CD4-positive, CD25-positive, alpha-beta regulatory T cell (primary cell): ENCODE measurements at regions not wholly inside any gene's neighbourhood (a gene's known extent, or its start where the extent isn't known, plus 50 kb on each side); places are given as distances from the start of the nearest gene placed in this dataset.

Experiments used
- ATAC-seq, 2 donors: fragments of 150-1000 bp; cut with Tn5 transposase; one replicate each; pipeline ENCODE4 v1.10.0; 2021; ENCODE audit warnings: low read depth in 2 of 2, moderate number of reproducible peaks in 2 of 2, moderate library complexity in 1 of 2
- DNase-seq, 3 donors: peaks; one replicate each; pipeline versions ENCODE4 v3.0.0 to v3.0.0-alpha.2; 2012 to 2022; ENCODE audit warnings: mixed read lengths in 1 of 3
- H3K27ac ChIP-seq: one replicate; pipeline ENCODE4 v1.7.0; 2013; ENCODE audit warnings: mild to moderate bottlenecking, low read length; ENCODE audit not compliant: insufficient read depth, poor library complexity, severe bottlenecking
- H3K27me3 ChIP-seq: one replicate; pipeline ENCODE4 v1.7.0; 2013; ENCODE audit warnings: low read length; ENCODE audit not compliant: control insufficient read depth, insufficient read depth
- H3K36me3 ChIP-seq: one replicate; pipeline ENCODE4 v1.7.0; 2013; ENCODE audit warnings: mild to moderate bottlenecking, low read length, moderate library complexity; ENCODE audit not compliant: control insufficient read depth, insufficient read depth
- H3K4me1 ChIP-seq: 2 replicates; pipeline ENCODE4 v1.7.0; 2013; ENCODE audit warnings: mild to moderate bottlenecking, low read length; ENCODE audit not compliant: insufficient read depth, control insufficient read depth, poor library complexity, severe bottlenecking
- H3K4me3 ChIP-seq: one replicate; pipeline ENCODE4 v1.7.0; 2013; ENCODE audit warnings: low read depth, mild to moderate bottlenecking, low read length, moderate library complexity
- H3K9me3 ChIP-seq, 2 experiments: 1 replicate in 1 of 2; 2 replicates in 1 of 2; pipeline ENCODE4 v1.7.0; 2013; ENCODE audit warnings: low read length in 2 of 2, mild to moderate bottlenecking in 1 of 2, moderate library complexity in 1 of 2; ENCODE audit not compliant: control insufficient read depth in 2 of 2
- H3K27ac Mint-ChIP-seq, 3 donors: one replicate each; pipeline ENCODE4 v1.8.0; 2020 to 2022; ENCODE audit warnings: mild to moderate bottlenecking in 3 of 3, mixed read lengths in 3 of 3, moderate library complexity in 2 of 3
- H3K27me3 Mint-ChIP-seq: one replicate; pipeline ENCODE4 v1.8.0; 2022; ENCODE audit warnings: mild to moderate bottlenecking, mixed read lengths
- H3K36me3 Mint-ChIP-seq: one replicate; pipeline ENCODE4 v1.8.0; 2020; ENCODE audit warnings: mixed read lengths
- H3K4me1 Mint-ChIP-seq, 4 donors: one replicate each; pipeline ENCODE4 v1.8.0; 2020 to 2022; ENCODE audit warnings: mixed read lengths in 4 of 4, mild to moderate bottlenecking in 1 of 4
- H3K4me3 Mint-ChIP-seq, 4 donors: one replicate each; pipeline ENCODE4 v1.8.0; 2020 to 2022; ENCODE audit warnings: mild to moderate bottlenecking in 4 of 4, mixed read lengths in 4 of 4, moderate library complexity in 3 of 4
- H3K9me3 Mint-ChIP-seq, 7 donors: one replicate each; pipeline ENCODE4 v1.8.0; 2020 to 2022; ENCODE audit warnings: mixed read lengths in 7 of 7, mild to moderate bottlenecking in 3 of 7, moderate library complexity in 2 of 7

DNA sequence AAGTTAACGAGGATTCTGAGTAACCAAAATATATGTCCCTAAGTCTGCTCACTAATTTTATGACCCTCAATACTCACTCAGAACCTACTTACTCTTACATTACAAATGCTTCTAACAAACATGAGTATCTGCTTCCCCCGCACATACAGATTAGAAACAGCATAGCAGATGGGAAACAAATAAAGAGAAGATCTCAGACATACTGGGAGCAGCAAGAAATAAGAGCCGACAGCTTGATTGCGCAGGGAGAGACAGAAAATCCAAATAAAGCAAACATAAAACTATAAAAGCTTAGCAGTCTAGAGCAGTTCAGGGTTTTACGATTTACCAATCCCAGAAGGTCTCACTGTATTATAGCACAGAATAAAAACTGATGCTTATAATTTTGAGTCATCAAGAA lies 89.1 kb upstream of the DBX1 start:
- no peak overlapping the region for H3K27ac ChIP-seq
- H3K27me3 Mint-ChIP-seq: peaks cover 10% of the 10 kb centered on the region
- H3K4me3 ChIP-seq: no peak overlapping the region
- H3K27ac Mint-ChIP-seq: no peak overlapping the region
- H3K4me1 ChIP-seq: no peaks in the 10 kb centered on the region
- peaks cover 6% of the 10 kb centered on the region for H3K27me3 ChIP-seq
- H3K4me1 Mint-ChIP-seq: no peaks in the 10 kb centered on the region
- no peak overlapping the region for H3K4me3 Mint-ChIP-seq
- H3K36me3 ChIP-seq: no peaks in the 10 kb centered on the region
- H3K36me3 Mint-ChIP-seq: no peaks in the 10 kb centered on the region
- peaks cover 0 to 1% (median 0%) of the 10 kb centered on the region in 7 donors for H3K9me3 Mint-ChIP-seq
- no peak for DNase-seq
- no peaks in the 10 kb centered on the region for H3K9me3 ChIP-seq
- no peak for ATAC-seq

GRCh38 chr11:20248871-20249270 lies 88.6 kb upstream of the DBX1 start:
- Histone ChIP-seq H3K36me3 (no peaks in the 10 kb centered on the region), H3K4me3 (no peak overlapping the region), H3K27ac (no peak overlapping the region), H3K4me1 (no peaks in the 10 kb centered on the region), H3K27me3 (peaks cover 6% of the 10 kb centered on the region), H3K9me3 (no peaks in the 10 kb centered on the region)
- H3K4me3 Mint-ChIP-seq: no peak overlapping the region
- H3K4me1 Mint-ChIP-seq: no peaks in the 10 kb centered on the region
- DNase-seq (no peak), ATAC-seq (no peak)
- no peak overlapping the region for H3K27ac Mint-ChIP-seq
- no peaks in the 10 kb centered on the region for H3K36me3 Mint-ChIP-seq
- peaks cover 0 to 3% (median 0%) of the 10 kb centered on the region in 7 donors for H3K9me3 Mint-ChIP-seq
- H3K27me3 Mint-ChIP-seq: peaks cover 10% of the 10 kb centered on the region

GRCh38 chr11:20248121-20248772 lies 88.0 kb upstream of the DBX1 start:
- no peaks in the 10 kb centered on the region for H3K9me3 ChIP-seq
- ATAC-seq (no peak), DNase-seq (no peak)
- Mint-ChIP-seq H3K27ac (no peak overlapping the region), H3K36me3 (no peaks in the 10 kb centered on the region), H3K4me1 (no peaks in the 10 kb centered on the region), H3K9me3 (peaks cover 0 to 3% (median 0%) of the 10 kb centered on the region in 7 donors), H3K4me3 (no peak overlapping the region), H3K27me3 (peaks cover 10% of the 10 kb centered on the region)
- no peak overlapping the region for H3K4me3 ChIP-seq
- no peaks in the 10 kb centered on the region for H3K4me1 ChIP-seq
- H3K27me3 ChIP-seq: peaks cover 6% of the 10 kb centered on the region
- no peak overlapping the region for H3K27ac ChIP-seq
- no peaks in the 10 kb centered on the region for H3K36me3 ChIP-seq

DNA sequence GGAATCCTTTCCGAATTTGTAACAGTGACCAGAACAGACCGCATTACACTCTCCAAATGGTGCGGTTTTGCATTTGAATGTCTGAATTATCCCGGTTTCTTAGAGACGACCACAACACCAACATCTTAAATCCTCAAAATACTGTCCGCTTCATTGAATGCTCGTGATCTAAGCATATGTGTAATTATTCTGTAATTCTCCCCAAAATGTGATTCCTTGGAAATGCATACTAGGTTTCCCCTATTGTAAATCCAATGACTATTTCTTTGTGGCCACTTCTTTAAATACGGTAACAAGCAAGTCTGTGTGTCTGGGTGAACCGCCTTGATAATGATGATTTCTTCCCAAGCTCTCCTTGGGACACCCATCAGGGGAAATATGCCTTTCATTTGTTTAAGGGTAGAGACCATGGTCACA lies 87.3 kb upstream of the DBX1 start:
- H3K4me1 ChIP-seq: no peaks in the 10 kb centered on the region
- no peak overlapping the region for H3K4me3 ChIP-seq
- DNase-seq (no peak), ATAC-seq (no peak)
- Mint-ChIP-seq H3K9me3 (peaks cover 0 to 3% (median 0%) of the 10 kb centered on the region in 7 donors), H3K36me3 (no peaks in the 10 kb centered on the region), H3K27me3 (peaks cover 10% of the 10 kb centered on the region), H3K4me1 (no peaks in the 10 kb centered on the region), H3K27ac (no peak overlapping the region), H3K4me3 (no peak overlapping the region)
- H3K27me3 ChIP-seq: peaks cover 6% of the 10 kb centered on the region
- H3K9me3 ChIP-seq: peaks cover 0 to 2% of the 10 kb centered on the region in 2 experiments
- H3K27ac ChIP-seq: no peak overlapping the region
- no peaks in the 10 kb centered on the region for H3K36me3 ChIP-seq

- ATAC-seq: no peak
- Mint-ChIP-seq H3K27me3 (peaks cover 10% of the 10 kb centered on the region), H3K27ac (no peak overlapping the region), H3K4me3 (no peak overlapping the region), H3K36me3 (no peaks in the 10 kb centered on the region), H3K9me3 (peaks cover 0 to 9% (median 4%) of the 10 kb centered on the region in 7 donors), H3K4me1 (no peaks in the 10 kb centered on the region)
- Histone ChIP-seq H3K27ac (no peak overlapping the region), H3K9me3 (peaks cover 0 to 10% of the 10 kb centered on the region in 2 experiments), H3K36me3 (no peaks in the 10 kb centered on the region), H3K4me1 (no peaks in the 10 kb centered on the region), H3K4me3 (no peak overlapping the region), H3K27me3 (peaks cover 5% of the 10 kb centered on the region)
- no peak for DNase-seq
These were observed 83.7 kb upstream of the DBX1 start for GRCh38 chr11:20243974-20244373.

GRCh38 chr11:20238712-20239111 lies 78.4 kb upstream of the DBX1 start:
- Histone ChIP-seq H3K4me1 (no peaks in the 10 kb centered on the region), H3K36me3 (no peaks in the 10 kb centered on the region), H3K27ac (no peak overlapping the region), H3K27me3 (peaks cover 3% of the 10 kb centered on the region), H3K4me3 (no peak overlapping the region), H3K9me3 (peaks cover 0 to 10% of the 10 kb centered on the region in 2 experiments)
- Mint-ChIP-seq H3K9me3 (peaks cover 0 to 27% (median 11%) of the 10 kb centered on the region in 7 donors), H3K27me3 (peaks cover under 1% of the 10 kb centered on the region), H3K4me3 (no peak overlapping the region), H3K36me3 (no peaks in the 10 kb centered on the region), H3K27ac (no peak overlapping the region), H3K4me1 (no peaks in the 10 kb centered on the region)
- DNase-seq (no peak), ATAC-seq (no peak)

GRCh38 chr11:20235164-20235563 lies 74.9 kb upstream of the DBX1 start:
- Mint-ChIP-seq H3K27ac (no peak overlapping the region), H3K9me3 (peaks cover 0 to 26% (median 13%) of the 10 kb centered on the region in 7 donors), H3K27me3 (peaks cover 5% of the 10 kb centered on the region), H3K4me3 (no peak overlapping the region), H3K4me1 (no peaks in the 10 kb centered on the region), H3K36me3 (no peaks in the 10 kb centered on the region)
- Histone ChIP-seq H3K36me3 (no peaks in the 10 kb centered on the region), H3K27ac (no peak overlapping the region), H3K9me3 (peaks cover 3 to 4% of the 10 kb centered on the region in 2 experiments), H3K4me1 (no peaks in the 10 kb centered on the region), H3K4me3 (no peak overlapping the region), H3K27me3 (no peaks in the 10 kb centered on the region)
- ATAC-seq (no peak), DNase-seq (no peak)

GRCh38 chr11:20227631-20228030 lies 67.4 kb upstream of the DBX1 start:
- no peak overlapping the region for H3K27ac ChIP-seq
- no peaks in the 10 kb centered on the region for H3K36me3 ChIP-seq
- Mint-ChIP-seq H3K9me3 (peaks cover 0 to 29% (median 12%) of the 10 kb centered on the region in 7 donors), H3K36me3 (no peaks in the 10 kb centered on the region), H3K27ac (no peak overlapping the region), H3K27me3 (no peaks in the 10 kb centered on the region), H3K4me3 (no peak overlapping the region), H3K4me1 (no peaks in the 10 kb centered on the region)
- ATAC-seq (no peak), DNase-seq (no peak)
- H3K27me3 ChIP-seq: no peaks in the 10 kb centered on the region
- H3K4me1 ChIP-seq: no peaks in the 10 kb centered on the region
- peaks cover 3 to 9% of the 10 kb centered on the region in 2 experiments for H3K9me3 ChIP-seq
- no peak overlapping the region for H3K4me3 ChIP-seq
